Osteoblast (primary cell): ENCODE measurements at regions not wholly inside any gene's neighbourhood (a gene's known extent, or its start where the extent isn't known, plus 50 kb on each side); places are given as distances from the start of the nearest gene placed in this dataset.

ENCODE experiments used
- DNase-seq: peaks from one replicate; pipeline ENCODE4 v3.0.0; 2011; ENCODE audit warnings: low spot score, mixed read lengths; ENCODE audit not compliant: insufficient read length; ENCODE audit errors: missing footprints
- H2AFZ ChIP-seq: 2 replicates; pipeline ENCODE4 v1.6.0; 2011; ENCODE audit warnings: mild to moderate bottlenecking, low read length
- H3K27ac ChIP-seq: 2 replicates; pipeline ENCODE4 v1.5.1; 2011; ENCODE audit warnings: mild to moderate bottlenecking, low read depth, low read length, moderate library complexity
- H3K27me3 ChIP-seq: 2 replicates; pipeline ENCODE4 v1.6.0; 2012; ENCODE audit warnings: mild to moderate bottlenecking, control low read depth, inconsistent platforms, low read length, moderate library complexity; ENCODE audit not compliant: insufficient read depth
- H3K36me3 ChIP-seq: 2 replicates; pipeline ENCODE4 v1.5.1; 2011; ENCODE audit warnings: mild to moderate bottlenecking, low read length, control low read depth, moderate library complexity; ENCODE audit not compliant: insufficient read depth
- H3K4me1 ChIP-seq: 2 replicates; pipeline ENCODE4 v1.5.1; 2011; ENCODE audit warnings: mild to moderate bottlenecking, low read length, control low read depth, moderate library complexity; ENCODE audit not compliant: insufficient read depth
- H3K4me2 ChIP-seq: 2 replicates; pipeline ENCODE4 v1.6.0; 2011; ENCODE audit warnings: mild to moderate bottlenecking, low read length; ENCODE audit not compliant: insufficient read depth
- H3K4me3 ChIP-seq: fragments of 200-600 bp; sonication (generic); 3 replicates; pipeline ENCODE4 v1.5.1; 2012; ENCODE audit warnings: mild to moderate bottlenecking, low read length, inconsistent platforms; ENCODE audit not compliant: insufficient read depth
- H3K79me2 ChIP-seq: 2 replicates; pipeline ENCODE4 v1.6.0; 2012; ENCODE audit warnings: mild to moderate bottlenecking, low read length, control low read depth, inconsistent platforms; ENCODE audit not compliant: insufficient read depth
- H3K9me3 ChIP-seq: 2 replicates; pipeline ENCODE4 v1.5.1; 2011; ENCODE audit warnings: low read depth, low read length, control low read depth
- H4K20me1 ChIP-seq: 2 replicates; pipeline ENCODE4 v1.6.0; 2012; ENCODE audit warnings: mild to moderate bottlenecking, low read length, control low read depth; ENCODE audit not compliant: insufficient read depth
- TF ChIP-seq, protein P1 (sequence below): IDR thresholded peaks from 2 replicates; pipeline ENCODE4 v1.5.1; 2011; ENCODE audit warnings: mild to moderate bottlenecking, low read depth, low read length, moderate library complexity; ENCODE audit errors: extremely low read depth

DNA sequence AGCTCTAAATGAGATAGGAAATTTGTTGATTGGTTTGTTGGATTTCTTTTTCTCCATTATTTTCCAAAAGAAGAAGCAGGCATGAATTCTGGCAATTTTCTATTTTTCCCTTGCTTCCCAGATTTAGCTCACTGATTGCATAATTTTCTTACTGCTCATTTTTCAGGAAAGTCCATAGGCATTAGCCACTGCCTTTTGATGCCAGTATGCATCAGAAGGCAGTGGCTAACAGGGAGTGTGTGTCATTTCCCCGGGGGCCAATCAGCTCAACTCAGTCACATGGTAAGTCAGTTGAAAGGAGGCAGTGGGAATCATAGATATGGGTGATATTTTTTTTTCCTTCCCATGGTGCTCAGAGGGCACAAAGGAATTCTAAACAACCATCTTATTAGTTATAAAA is 156.7 kb downstream of the TRIML1 start:
- TF ChIP-seq, protein P1, sequence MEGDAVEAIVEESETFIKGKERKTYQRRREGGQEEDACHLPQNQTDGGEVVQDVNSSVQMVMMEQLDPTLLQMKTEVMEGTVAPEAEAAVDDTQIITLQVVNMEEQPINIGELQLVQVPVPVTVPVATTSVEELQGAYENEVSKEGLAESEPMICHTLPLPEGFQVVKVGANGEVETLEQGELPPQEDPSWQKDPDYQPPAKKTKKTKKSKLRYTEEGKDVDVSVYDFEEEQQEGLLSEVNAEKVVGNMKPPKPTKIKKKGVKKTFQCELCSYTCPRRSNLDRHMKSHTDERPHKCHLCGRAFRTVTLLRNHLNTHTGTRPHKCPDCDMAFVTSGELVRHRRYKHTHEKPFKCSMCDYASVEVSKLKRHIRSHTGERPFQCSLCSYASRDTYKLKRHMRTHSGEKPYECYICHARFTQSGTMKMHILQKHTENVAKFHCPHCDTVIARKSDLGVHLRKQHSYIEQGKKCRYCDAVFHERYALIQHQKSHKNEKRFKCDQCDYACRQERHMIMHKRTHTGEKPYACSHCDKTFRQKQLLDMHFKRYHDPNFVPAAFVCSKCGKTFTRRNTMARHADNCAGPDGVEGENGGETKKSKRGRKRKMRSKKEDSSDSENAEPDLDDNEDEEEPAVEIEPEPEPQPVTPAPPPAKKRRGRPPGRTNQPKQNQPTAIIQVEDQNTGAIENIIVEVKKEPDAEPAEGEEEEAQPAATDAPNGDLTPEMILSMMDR: no peak
- H3K27ac ChIP-seq: peak overlapping the region; percentile 53
- DNase-seq: peak; percentile 89
- H3K79me2 ChIP-seq: no peaks in the 10 kb centered on the region
- no peaks in the 10 kb centered on the region for H4K20me1 ChIP-seq
- no peak overlapping the region for H3K4me2 ChIP-seq
- H3K36me3 ChIP-seq: no peaks in the 10 kb centered on the region
- H3K9me3 ChIP-seq: no peaks in the 10 kb centered on the region
- peaks cover 35% of the 10 kb centered on the region for H3K4me1 ChIP-seq
- peak overlapping the region; percentile 63 for H2AFZ ChIP-seq
- H3K27me3 ChIP-seq: no peaks in the 10 kb centered on the region
- H3K4me3 ChIP-seq: no peak overlapping the region

DNA sequence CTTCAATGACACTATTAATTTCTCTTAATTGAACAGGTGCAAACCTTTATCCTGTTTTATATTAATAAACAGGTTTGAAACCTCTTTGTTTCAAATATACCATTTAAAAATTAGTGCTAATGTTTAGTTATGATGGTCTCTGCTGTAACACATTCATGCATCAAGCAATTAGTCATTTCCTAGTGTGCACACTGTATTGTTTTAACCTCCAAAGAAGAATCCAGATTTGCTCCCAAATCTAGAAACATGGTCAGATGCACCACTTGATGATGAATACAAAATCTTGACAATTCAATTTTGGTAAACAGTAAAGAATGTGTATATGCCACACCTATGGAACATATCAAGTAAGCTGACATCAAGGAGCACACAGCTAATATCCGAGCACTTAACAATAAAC is 157.1 kb downstream of the TRIML1 start:
- no peaks in the 10 kb centered on the region for H4K20me1 ChIP-seq
- H2AFZ ChIP-seq: no peak overlapping the region
- H3K36me3 ChIP-seq: no peaks in the 10 kb centered on the region
- peak overlapping the region; percentile 53 for H3K27ac ChIP-seq
- H3K4me2 ChIP-seq: no peak overlapping the region
- H3K4me1 ChIP-seq: peaks cover 35% of the 10 kb centered on the region
- no peak for DNase-seq
- H3K4me3 ChIP-seq: no peak overlapping the region
- no peaks in the 10 kb centered on the region for H3K27me3 ChIP-seq
- H3K9me3 ChIP-seq: no peaks in the 10 kb centered on the region
- TF ChIP-seq, protein P1: no peak
- H3K79me2 ChIP-seq: no peaks in the 10 kb centered on the region

DNA sequence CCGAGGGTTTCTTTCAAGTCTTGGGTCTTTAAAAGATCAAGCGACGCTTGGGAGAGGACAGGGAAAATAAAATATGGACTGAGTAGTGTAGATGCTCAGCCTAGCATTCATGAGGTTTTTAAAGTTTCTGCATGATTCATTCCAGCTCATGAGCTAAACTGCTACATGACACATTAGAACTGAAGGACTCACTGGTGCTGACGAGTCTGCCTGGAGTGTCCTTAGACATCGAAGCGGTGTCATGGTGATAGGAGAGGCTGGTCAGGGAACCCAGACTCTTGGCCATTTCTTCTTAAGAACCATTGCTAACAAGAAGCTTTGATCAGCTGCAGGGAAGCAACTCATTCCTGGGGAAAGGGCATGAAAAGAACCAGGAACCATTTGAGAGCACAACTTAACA is 158.6 kb downstream of the TRIML1 start:
- Histone ChIP-seq H3K27me3 (no peaks in the 10 kb centered on the region), H3K4me2 (peak overlapping the region; percentile 52), H2AFZ (peak overlapping the region; percentile 58), H3K79me2 (no peaks in the 10 kb centered on the region), H3K36me3 (no peaks in the 10 kb centered on the region), H4K20me1 (no peaks in the 10 kb centered on the region), H3K9me3 (no peaks in the 10 kb centered on the region), H3K4me3 (no peak overlapping the region), H3K27ac (peak overlapping the region; percentile 61), H3K4me1 (peaks cover 35% of the 10 kb centered on the region)
- DNase-seq: no peak
- TF ChIP-seq, protein P1: no peak

DNA sequence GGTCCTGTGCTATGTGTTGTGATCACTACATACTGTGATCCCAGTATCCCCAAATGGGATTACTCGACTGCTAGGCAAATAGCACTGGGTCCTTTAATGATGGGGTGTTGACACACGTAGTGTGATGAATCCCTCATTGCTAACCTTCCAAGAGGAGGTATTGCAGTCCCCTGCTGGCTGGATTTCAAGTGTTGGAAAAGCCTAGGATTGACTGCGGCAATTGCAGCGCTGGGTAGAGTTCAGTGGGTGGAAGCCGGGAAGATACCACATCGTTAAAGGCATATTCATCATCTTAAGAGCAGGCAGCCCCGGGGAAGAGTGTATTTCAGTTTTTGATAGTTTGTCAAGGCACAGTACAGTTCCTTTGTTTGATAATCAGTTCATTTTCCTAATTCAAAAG is 159.9 kb downstream of the TRIML1 start:
- Histone ChIP-seq H3K27me3 (no peaks in the 10 kb centered on the region), H3K4me3 (no peak overlapping the region), H3K4me1 (peaks cover 35% of the 10 kb centered on the region), H3K27ac (no peak overlapping the region), H3K4me2 (peak overlapping the region; percentile 19), H3K9me3 (no peaks in the 10 kb centered on the region), H3K36me3 (no peaks in the 10 kb centered on the region), H3K79me2 (no peaks in the 10 kb centered on the region), H4K20me1 (no peaks in the 10 kb centered on the region), H2AFZ (peak overlapping the region; percentile 20)
- TF ChIP-seq, protein P1: no peak
- DNase-seq: no peak
